Trophoblast cell (in vitro differentiated cells and primary cell): ENCODE measurements at regions not wholly inside any gene's neighbourhood (a gene's known extent, or its start where the extent isn't known, plus 50 kb on each side); places are given as distances from the start of the nearest gene placed in this dataset.

Source experiments
- DNase-seq, 2 donors: peaks; one replicate each; pipeline ENCODE4 v3.0.0-alpha.2; 2016
- H2AFZ ChIP-seq: 2 replicates; pipeline ENCODE4 v1.6.1; 2013; ENCODE audit warnings: low read length, moderate library complexity, mild to moderate bottlenecking; ENCODE audit not compliant: insufficient read depth, poor library complexity
- H2AK5ac ChIP-seq: 2 replicates; pipeline ENCODE4 v1.6.1; 2013; ENCODE audit warnings: mild to moderate bottlenecking, low read length
- H2BK120ac ChIP-seq: 2 replicates; pipeline ENCODE4 v1.6.1; 2013; ENCODE audit warnings: low read length, mild to moderate bottlenecking, moderate library complexity; ENCODE audit not compliant: insufficient read depth, poor library complexity
- H2BK12ac ChIP-seq: 2 replicates; pipeline ENCODE4 v1.6.1; 2013; ENCODE audit warnings: mild to moderate bottlenecking, low read length, moderate library complexity
- H2BK5ac ChIP-seq: 2 replicates; pipeline ENCODE4 v1.6.1; 2013; ENCODE audit warnings: low read length, low read depth, moderate library complexity, mild to moderate bottlenecking; ENCODE audit not compliant: poor library complexity
- H3K14ac ChIP-seq: 2 replicates; pipeline ENCODE4 v1.6.1; 2013; ENCODE audit warnings: mild to moderate bottlenecking, low read length
- H3K18ac ChIP-seq: 2 replicates; pipeline ENCODE4 v1.6.1; 2013; ENCODE audit warnings: mild to moderate bottlenecking, low read length
- H3K23ac ChIP-seq: 2 replicates; pipeline ENCODE4 v1.6.1; 2013; ENCODE audit warnings: low read length
- H3K27ac ChIP-seq: 2 replicates; pipeline ENCODE4 v1.5.1; 2013; ENCODE audit warnings: low read depth, mild to moderate bottlenecking, inconsistent platforms, low read length, moderate library complexity
- H3K27me3 ChIP-seq: 2 replicates; pipeline ENCODE4 v1.6.1; 2013; ENCODE audit warnings: inconsistent platforms, mild to moderate bottlenecking, low read length, moderate library complexity; ENCODE audit not compliant: insufficient read depth
- H3K36me3 ChIP-seq, 2 experiments: 1 replicate in 1 of 2; 2 replicates in 1 of 2; pipeline ENCODE4 v1.6.1; 2013; ENCODE audit warnings: low read length in 2 of 2, mild to moderate bottlenecking in 2 of 2, moderate library complexity in 1 of 2; ENCODE audit not compliant: insufficient read depth in 2 of 2, control insufficient read depth in 1 of 2
- H3K4ac ChIP-seq: 2 replicates; pipeline ENCODE4 v1.6.1; 2013; ENCODE audit warnings: low read depth, mild to moderate bottlenecking, low read length, moderate library complexity
- H3K4me1 ChIP-seq, 2 experiments: 1 replicate in 1 of 2; 2 replicates in 1 of 2; pipeline ENCODE4 v1.6.1; 2013; ENCODE audit warnings: low read length in 2 of 2, mild to moderate bottlenecking in 2 of 2, moderate library complexity in 1 of 2; ENCODE audit not compliant: insufficient read depth in 2 of 2, control insufficient read depth in 1 of 2
- H3K4me2 ChIP-seq: 2 replicates; pipeline ENCODE4 v1.6.1; 2013; ENCODE audit warnings: inconsistent platforms, mild to moderate bottlenecking, low read length, moderate library complexity
- H3K4me3 ChIP-seq: 2 replicates; pipeline ENCODE4 v1.5.1; 2013; ENCODE audit warnings: mild to moderate bottlenecking, low read depth, low read length, inconsistent platforms
- H3K79me1 ChIP-seq: one replicate; pipeline ENCODE4 v1.6.1; 2013; ENCODE audit warnings: low read length
- H3K79me2 ChIP-seq: 2 replicates; pipeline ENCODE4 v1.6.1; 2013; ENCODE audit warnings: low read length, mild to moderate bottlenecking; ENCODE audit not compliant: control insufficient read depth, insufficient read depth, poor library complexity
- H3K9ac ChIP-seq: 2 replicates; pipeline ENCODE4 v1.6.1; 2013; ENCODE audit warnings: mild to moderate bottlenecking, low read length
- H3K9me3 ChIP-seq: 2 replicates; pipeline ENCODE4 v1.6.1; 2013; ENCODE audit warnings: low read depth, mild to moderate bottlenecking, control low read depth, inconsistent platforms, low read length; ENCODE audit not compliant: insufficient read depth
- H4K12ac ChIP-seq: 2 replicates; pipeline ENCODE4 v1.6.1; 2013; ENCODE audit warnings: low read depth, mild to moderate bottlenecking, low read length, moderate library complexity
- H4K8ac ChIP-seq: 2 replicates; pipeline ENCODE4 v1.6.1; 2013; ENCODE audit warnings: low read depth, mild to moderate bottlenecking, low read length, moderate library complexity
- H4K91ac ChIP-seq: one replicate; pipeline ENCODE4 v1.6.1; 2013; ENCODE audit warnings: low read depth, mild to moderate bottlenecking, low read length, moderate library complexity
- WGBS: extraction: QIAGEN DNeasy Blood & Tissue Kit; methylation state at CpG from one replicate; pipeline ENCODE4 v1.1.7; 2013; ENCODE audit warnings: missing lambda C conversion rate; ENCODE audit not compliant: insufficient read length, insufficient coverage; ENCODE audit errors: extremely low coverage; 5-methylcytosine and 5-hydroxymethylcytosine counted together

DNA sequence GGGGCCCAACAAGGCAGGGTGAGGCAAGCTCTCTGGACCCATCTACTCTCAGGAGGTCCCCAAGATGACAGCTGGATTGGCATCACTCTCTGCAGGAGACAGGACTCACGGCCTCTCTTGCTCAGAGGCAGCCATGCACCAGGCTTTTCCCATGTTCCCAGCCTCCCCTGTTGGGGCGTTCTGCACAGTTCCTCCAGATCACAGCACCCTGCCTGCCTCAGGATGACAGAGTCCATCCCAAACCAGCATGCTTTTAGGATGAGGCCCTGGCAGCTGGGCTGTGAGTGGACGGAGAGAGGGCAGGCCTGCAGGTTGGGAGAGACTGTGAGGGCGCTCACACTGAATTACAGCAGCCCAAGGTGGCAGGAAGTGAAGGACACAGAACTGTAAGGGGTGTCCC, 143.2 kb upstream of the MLN start:
- Histone ChIP-seq H3K36me3 (no peaks in the 10 kb centered on the region), H3K4ac (no peak overlapping the region), H2BK5ac (no peak overlapping the region), H3K79me1 (no peaks in the 10 kb centered on the region), H3K14ac (no peak overlapping the region), H3K4me2 (no peak overlapping the region), H3K27ac (no peak overlapping the region), H3K9me3 (peaks cover 1% of the 10 kb centered on the region), H3K79me2 (no peaks in the 10 kb centered on the region), H3K18ac (no peak overlapping the region), H3K4me3 (no peak overlapping the region), H4K12ac (no peak overlapping the region), H2AK5ac (no peak overlapping the region), H2AFZ (no peak overlapping the region), H2BK120ac (no peak overlapping the region), H2BK12ac (no peak overlapping the region), H3K27me3 (no peaks in the 10 kb centered on the region), H4K8ac (no peak overlapping the region), H3K9ac (no peak overlapping the region), H4K91ac (no peak overlapping the region), H3K23ac (no peak overlapping the region), H3K4me1 (no peaks in the 10 kb centered on the region)
- no peak for DNase-seq
- WGBS: no CpG with 5 or more reads among the region's 4 CpGs

DNA sequence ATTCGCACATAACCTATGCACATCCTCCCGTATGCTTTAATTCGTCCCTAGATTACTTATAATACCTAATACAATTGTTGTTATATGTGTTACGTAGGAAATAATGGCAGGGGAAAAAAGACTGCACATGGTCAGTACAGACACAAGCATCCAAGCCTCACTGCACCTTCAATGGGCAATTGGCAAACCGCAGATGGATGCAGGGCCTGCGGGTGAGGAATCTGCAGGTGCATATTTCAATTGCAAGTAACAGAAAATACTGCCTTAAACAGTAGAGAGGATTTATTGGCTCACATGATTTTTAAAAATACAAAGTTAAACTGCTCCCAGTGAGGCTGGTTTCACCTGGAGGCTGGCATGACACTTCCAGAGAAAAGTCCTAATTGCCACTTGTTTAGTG, 142.1 kb upstream of the MLN start:
- peak; percentile 61 to 74 for DNase-seq
- no peak overlapping the region for H2BK12ac ChIP-seq

GRCh38 chr6:33944686-33945411, 141.0 kb upstream of the MLN start:
- H3K36me3 ChIP-seq: no peaks in the 10 kb centered on the region
- H3K79me1 ChIP-seq: no peaks in the 10 kb centered on the region
- H3K79me2 ChIP-seq: no peaks in the 10 kb centered on the region
- H2BK5ac ChIP-seq: no peak overlapping the region
- H3K9ac ChIP-seq: no peak overlapping the region
- H3K4ac ChIP-seq: no peak overlapping the region
- no peak overlapping the region for H3K14ac ChIP-seq
- H3K18ac ChIP-seq: no peak overlapping the region
- no peak overlapping the region for H2AFZ ChIP-seq
- H4K12ac ChIP-seq: no peak overlapping the region
- no peak overlapping the region for H3K27ac ChIP-seq
- peaks cover 1% of the 10 kb centered on the region for H3K9me3 ChIP-seq
- no peaks in the 10 kb centered on the region for H3K4me1 ChIP-seq
- no peaks in the 10 kb centered on the region for H3K27me3 ChIP-seq
- H2BK120ac ChIP-seq: no peak overlapping the region
- no peak overlapping the region for H4K91ac ChIP-seq
- no peak overlapping the region for H3K4me3 ChIP-seq
- WGBS: no CpG with 5 or more reads among the region's 22 CpGs
- H3K4me2 ChIP-seq: no peak overlapping the region
- no peak overlapping the region for H2AK5ac ChIP-seq
- H2BK12ac ChIP-seq: no peak overlapping the region
- no peak for DNase-seq
- H3K23ac ChIP-seq: no peak overlapping the region
- H4K8ac ChIP-seq: no peak overlapping the region

More for the DNA sequence above, 142.1 kb upstream of the MLN start:
- no peaks in the 10 kb centered on the region for H3K79me1 ChIP-seq
- no peak overlapping the region for H3K9ac ChIP-seq
- H3K4me2 ChIP-seq: no peak overlapping the region
- H3K36me3 ChIP-seq: no peaks in the 10 kb centered on the region
- H3K9me3 ChIP-seq: peaks cover 1% of the 10 kb centered on the region
- no peak overlapping the region for H3K27ac ChIP-seq
- WGBS: no CpG with 5 or more reads among the region's 6 CpGs
- no peaks in the 10 kb centered on the region for H3K4me1 ChIP-seq
- H2BK5ac ChIP-seq: no peak overlapping the region
- no peak overlapping the region for H2AK5ac ChIP-seq
- no peak overlapping the region for H3K4me3 ChIP-seq
- H3K79me2 ChIP-seq: no peaks in the 10 kb centered on the region
- H3K18ac ChIP-seq: no peak overlapping the region
- no peak overlapping the region for H4K8ac ChIP-seq
- H4K91ac ChIP-seq: no peak overlapping the region
- H2AFZ ChIP-seq: no peak overlapping the region
- H3K27me3 ChIP-seq: no peaks in the 10 kb centered on the region
- no peak overlapping the region for H3K4ac ChIP-seq
- H2BK120ac ChIP-seq: no peak overlapping the region
- no peak overlapping the region for H3K23ac ChIP-seq
- H3K14ac ChIP-seq: no peak overlapping the region
- no peak overlapping the region for H4K12ac ChIP-seq

- H3K27ac ChIP-seq: no peak overlapping the region
- H4K12ac ChIP-seq: no peak overlapping the region
- no peak for DNase-seq
- no CpG with 5 or more reads among the region's 1 CpG for WGBS
- H3K36me3 ChIP-seq: no peaks in the 10 kb centered on the region
- no peak overlapping the region for H2AFZ ChIP-seq
- no peaks in the 10 kb centered on the region for H3K4me1 ChIP-seq
- H3K9ac ChIP-seq: no peak overlapping the region
- H3K23ac ChIP-seq: no peak overlapping the region
- H4K8ac ChIP-seq: no peak overlapping the region
- H4K91ac ChIP-seq: no peak overlapping the region
- no peak overlapping the region for H3K14ac ChIP-seq
- no peak overlapping the region for H2BK120ac ChIP-seq
- no peak overlapping the region for H2BK12ac ChIP-seq
- peaks cover 3% of the 10 kb centered on the region for H3K9me3 ChIP-seq
- H2BK5ac ChIP-seq: no peak overlapping the region
- H3K4ac ChIP-seq: no peak overlapping the region
- H3K27me3 ChIP-seq: no peaks in the 10 kb centered on the region
- H3K4me3 ChIP-seq: no peak overlapping the region
- H3K18ac ChIP-seq: no peak overlapping the region
- no peaks in the 10 kb centered on the region for H3K79me1 ChIP-seq
- no peaks in the 10 kb centered on the region for H3K79me2 ChIP-seq
- H3K4me2 ChIP-seq: no peak overlapping the region
- no peak overlapping the region for H2AK5ac ChIP-seq
These were observed 133.1 kb upstream of the MLN start for GRCh38 chr6:33936886-33937285.
